ENCODE measurements at regions not wholly inside any gene's neighbourhood (a gene's known extent, or its start where the extent isn't known, plus 50 kb on each side); places are given as distances from the start of the nearest gene placed in this dataset.
"Not testable (repeated sequence)": the region's sequence is repeated elsewhere in the genome, so short reads cannot be mapped to it uniquely, and the experiment has no call there.

- no peak overlapping the region for H3K27ac ChIP-seq (ENCODE audit: low read length)
- no peak overlapping the region; the same call in 1 of the 2 replicates for H3K4me3 ChIP-seq (ENCODE audit: low read length)
- H3K4me1 ChIP-seq (ENCODE audit: insufficient read depth, low read length), result peaks cover 28% of the 10 kb centered on the region; the same call in 1 of the 2 replicates
- H3K36me3 ChIP-seq (ENCODE audit: insufficient read depth, low read depth, low read length), result no peaks in the 10 kb centered on the region
- H3K9me3 ChIP-seq (ENCODE audit: insufficient read depth, low read depth, low read length), result no peaks in the 10 kb centered on the region
- H3K27me3 ChIP-seq (ENCODE audit: insufficient read depth, low read length), result no peaks in the 10 kb centered on the region
- H3K9ac ChIP-seq (ENCODE audit: low read depth, low read length), result no peak overlapping the region
Observed at GRCh38 chr6:22367346-22367745, 70.5 kb upstream of the PRL start.

- Histone ChIP-seq H3K9me3 (ENCODE audit: insufficient read depth, low read depth, low read length) (no peaks in the 10 kb centered on the region), H3K4me1 (ENCODE audit: insufficient read depth, low read length) (peaks cover 15% of the 10 kb centered on the region; the same call in 1 of the 2 replicates), H3K36me3 (ENCODE audit: insufficient read depth, low read depth, low read length) (no peaks in the 10 kb centered on the region), H3K9ac (ENCODE audit: low read depth, low read length) (no peak overlapping the region), H3K4me3 (ENCODE audit: low read length) (no peak overlapping the region), H3K27me3 (ENCODE audit: insufficient read depth, low read length) (no peaks in the 10 kb centered on the region), H3K27ac (ENCODE audit: low read length) (no peak overlapping the region)
Observed at GRCh38 chr6:22368794-22369193, 72.0 kb upstream of the PRL start.

- Histone ChIP-seq H3K9me3 (ENCODE audit: insufficient read depth, low read depth, low read length) (no peaks in the 10 kb centered on the region), H3K4me1 (ENCODE audit: insufficient read depth, low read length) (no peaks in the 10 kb centered on the region; the same call in 1 of the 2 replicates), H3K4me3 (ENCODE audit: low read length) (no peak overlapping the region), H3K27me3 (ENCODE audit: insufficient read depth, low read length) (no peaks in the 10 kb centered on the region), H3K9ac (ENCODE audit: low read depth, low read length) (no peak overlapping the region), H3K36me3 (ENCODE audit: insufficient read depth, low read depth, low read length) (no peaks in the 10 kb centered on the region), H3K27ac (ENCODE audit: low read length) (no peak overlapping the region)
Observed at GRCh38 chr6:22372922-22373321, 76.1 kb upstream of the PRL start.

- not testable (repeated sequence) for H3K4me3 ChIP-seq (ENCODE audit: low read length); H3K27ac ChIP-seq (ENCODE audit: low read length); H3K27me3 ChIP-seq (ENCODE audit: insufficient read depth, low read length); H3K9me3 ChIP-seq (ENCODE audit: insufficient read depth, low read depth, low read length); H3K36me3 ChIP-seq (ENCODE audit: insufficient read depth, low read depth, low read length); H3K4me1 ChIP-seq (ENCODE audit: insufficient read depth, low read length); H3K9ac ChIP-seq (ENCODE audit: low read depth, low read length)
Observed at GRCh38 chr6:22374950-22375349, 78.1 kb upstream of the PRL start.

- not testable (repeated sequence) for H3K9me3 ChIP-seq (ENCODE audit: insufficient read depth, low read depth, low read length); H3K36me3 ChIP-seq (ENCODE audit: insufficient read depth, low read depth, low read length); H3K4me1 ChIP-seq (ENCODE audit: insufficient read depth, low read length); H3K4me3 ChIP-seq (ENCODE audit: low read length); H3K27ac ChIP-seq (ENCODE audit: low read length); H3K27me3 ChIP-seq (ENCODE audit: insufficient read depth, low read length); H3K9ac ChIP-seq (ENCODE audit: low read depth, low read length)
Observed at GRCh38 chr6:22376293-22376692, 79.5 kb upstream of the PRL start.

GRCh38 chr6:22378536-22378935 lies 81.7 kb upstream of the PRL start:
- not testable (repeated sequence) for H3K4me1 ChIP-seq (ENCODE audit: insufficient read depth, low read length); H3K9me3 ChIP-seq (ENCODE audit: insufficient read depth, low read depth, low read length); H3K9ac ChIP-seq (ENCODE audit: low read depth, low read length); H3K4me3 ChIP-seq (ENCODE audit: low read length); H3K27ac ChIP-seq (ENCODE audit: low read length); H3K36me3 ChIP-seq (ENCODE audit: insufficient read depth, low read depth, low read length); H3K27me3 ChIP-seq (ENCODE audit: insufficient read depth, low read length)

- Histone ChIP-seq H3K27ac (ENCODE audit: low read length) (no peak overlapping the region), H3K36me3 (ENCODE audit: insufficient read depth, low read depth, low read length) (no peaks in the 10 kb centered on the region), H3K9me3 (ENCODE audit: insufficient read depth, low read depth, low read length) (no peaks in the 10 kb centered on the region), H3K9ac (ENCODE audit: low read depth, low read length) (no peak overlapping the region), H3K27me3 (ENCODE audit: insufficient read depth, low read length) (no peaks in the 10 kb centered on the region), H3K4me3 (ENCODE audit: low read length) (no peak overlapping the region), H3K4me1 (ENCODE audit: insufficient read depth, low read length) (no peaks in the 10 kb centered on the region)
Observed at GRCh38 chr6:22380236-22380635, 83.4 kb upstream of the PRL start.

- H3K9me3 ChIP-seq (ENCODE audit: insufficient read depth, low read depth, low read length), result no peaks in the 10 kb centered on the region
- H3K4me3 ChIP-seq (ENCODE audit: low read length), result no peak overlapping the region
- no peak overlapping the region for H3K9ac ChIP-seq (ENCODE audit: low read depth, low read length)
Observed at GRCh38 chr6:22381845-22382544, 85.2 kb upstream of the PRL start.

GRCh38 chr6:22383016-22383415 lies 86.2 kb upstream of the PRL start:
- Histone ChIP-seq H3K4me1 (ENCODE audit: insufficient read depth, low read length) (no peaks in the 10 kb centered on the region), H3K9ac (ENCODE audit: low read depth, low read length) (no peak overlapping the region), H3K9me3 (ENCODE audit: insufficient read depth, low read depth, low read length) (no peaks in the 10 kb centered on the region), H3K36me3 (ENCODE audit: insufficient read depth, low read depth, low read length) (no peaks in the 10 kb centered on the region), H3K27me3 (ENCODE audit: insufficient read depth, low read length) (no peaks in the 10 kb centered on the region), H3K27ac (ENCODE audit: low read length) (no peak overlapping the region), H3K4me3 (ENCODE audit: low read length) (no peak overlapping the region)

More at GRCh38 chr6:22381845-22382544, 85.2 kb upstream of the PRL start:
- no peak overlapping the region for H3K27ac ChIP-seq (ENCODE audit: low read length)
- H3K4me1 ChIP-seq (ENCODE audit: insufficient read depth, low read length), result no peaks in the 10 kb centered on the region
- H3K36me3 ChIP-seq (ENCODE audit: insufficient read depth, low read depth, low read length), result no peaks in the 10 kb centered on the region
- H3K27me3 ChIP-seq (ENCODE audit: insufficient read depth, low read length), result no peaks in the 10 kb centered on the region

- Histone ChIP-seq H3K36me3 (ENCODE audit: insufficient read depth, low read depth, low read length) (no peaks in the 10 kb centered on the region), H3K4me3 (ENCODE audit: low read length) (no peak overlapping the region), H3K27me3 (ENCODE audit: insufficient read depth, low read length) (no peaks in the 10 kb centered on the region), H3K9ac (ENCODE audit: low read depth, low read length) (no peak overlapping the region), H3K4me1 (ENCODE audit: insufficient read depth, low read length) (peaks cover 29% of the 10 kb centered on the region), H3K9me3 (ENCODE audit: insufficient read depth, low read depth, low read length) (no peaks in the 10 kb centered on the region), H3K27ac (ENCODE audit: low read length) (no peak overlapping the region)
Observed at GRCh38 chr6:22392711-22393110, 95.9 kb upstream of the PRL start.

GRCh38 chr6:22394691-22395090 lies 97.9 kb upstream of the PRL start:
- Histone ChIP-seq H3K27me3 (ENCODE audit: insufficient read depth, low read length) (no peaks in the 10 kb centered on the region), H3K9me3 (ENCODE audit: insufficient read depth, low read depth, low read length) (no peaks in the 10 kb centered on the region), H3K4me1 (ENCODE audit: insufficient read depth, low read length) (peaks cover 29% of the 10 kb centered on the region), H3K9ac (ENCODE audit: low read depth, low read length) (no peak overlapping the region), H3K27ac (ENCODE audit: low read length) (no peak overlapping the region), H3K4me3 (ENCODE audit: low read length) (peak overlapping the region; percentile 13; the same call in 1 of the 2 replicates), H3K36me3 (ENCODE audit: insufficient read depth, low read depth, low read length) (no peaks in the 10 kb centered on the region)

GRCh38 chr6:22399693-22400092 lies 102.9 kb upstream of the PRL start:
- Histone ChIP-seq H3K36me3 (ENCODE audit: insufficient read depth, low read depth, low read length) (no peaks in the 10 kb centered on the region), H3K9ac (ENCODE audit: low read depth, low read length) (no peak overlapping the region), H3K4me1 (ENCODE audit: insufficient read depth, low read length) (peaks cover 24% of the 10 kb centered on the region), H3K27ac (ENCODE audit: low read length) (no peak overlapping the region), H3K9me3 (ENCODE audit: insufficient read depth, low read depth, low read length) (no peaks in the 10 kb centered on the region), H3K27me3 (ENCODE audit: insufficient read depth, low read length) (no peaks in the 10 kb centered on the region), H3K4me3 (ENCODE audit: low read length) (no peak overlapping the region)
